HFFc6 (cell line): ENCODE measurements at regions not wholly inside any gene's neighbourhood (a gene's known extent, or its start where the extent isn't known, plus 50 kb on each side); places are given as distances from the start of the nearest gene placed in this dataset.

Source experiments
- DNase-seq: peaks from one replicate; pipeline ENCODE4 v3.0.0-alpha.2; 2018
- H3K27ac Mint-ChIP-seq: 2 replicates; pipeline ENCODE4 v1.8.0; 2020; ENCODE audit warnings: mild to moderate bottlenecking, mixed read lengths
- H3K27me3 Mint-ChIP-seq: 2 replicates; pipeline ENCODE4 v1.8.0; 2021; ENCODE audit warnings: mild to moderate bottlenecking, moderate library complexity, mixed read lengths; ENCODE audit not compliant: insufficient read depth
- H3K36me3 Mint-ChIP-seq: 2 replicates; pipeline ENCODE4 v1.8.0; 2021; ENCODE audit warnings: low read depth, mixed read lengths
- H3K4me1 Mint-ChIP-seq: 2 replicates; pipeline ENCODE4 v1.8.0; 2020; ENCODE audit warnings: low read depth, mixed read lengths
- H3K4me3 Mint-ChIP-seq: 2 replicates; pipeline ENCODE4 v1.8.0; 2020; ENCODE audit warnings: mild to moderate bottlenecking, moderate library complexity, mixed read lengths
- H3K9me3 Mint-ChIP-seq: 2 replicates; pipeline ENCODE4 v1.8.0; 2020; ENCODE audit warnings: mild to moderate bottlenecking, mixed read lengths
- TF ChIP-seq, protein P1 (sequence below): fragments of 200-600 bp; sonication (generic); IDR thresholded peaks from 2 replicates; pipeline ENCODE4 v1.5.0; 2021; ENCODE audit warnings: antibody characterized with exemption, mild to moderate bottlenecking

DNA sequence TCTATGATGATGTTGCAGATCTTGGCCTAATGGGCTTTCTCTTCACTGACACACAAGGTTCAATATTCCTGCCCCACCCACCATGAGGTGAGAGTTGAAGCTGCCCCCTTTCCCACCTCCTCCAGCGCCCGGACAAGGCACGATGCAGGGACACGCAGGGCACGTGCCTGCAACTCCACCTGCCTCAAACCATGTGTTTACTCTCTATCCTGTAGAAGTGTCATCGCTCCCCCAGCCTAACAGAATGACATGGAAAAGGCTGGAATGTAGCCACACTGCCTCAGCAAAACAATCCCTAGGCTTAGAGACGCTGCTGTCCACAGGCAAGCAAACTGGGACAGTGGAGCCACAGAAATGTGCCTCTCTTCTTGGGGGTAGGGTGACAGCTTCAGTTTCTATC lies 92.9 kb upstream of the SOD1 start:
- Mint-ChIP-seq H3K27ac (no peak overlapping the region), H3K4me3 (no peak overlapping the region), H3K4me1 (no peaks in the 10 kb centered on the region), H3K36me3 (no peaks in the 10 kb centered on the region), H3K27me3 (peaks cover 2% of the 10 kb centered on the region; the same call in 1 of the 2 replicates), H3K9me3 (no peaks in the 10 kb centered on the region; the same call in 1 of the 2 replicates)
- DNase-seq = no peak
- TF ChIP-seq, protein P1, sequence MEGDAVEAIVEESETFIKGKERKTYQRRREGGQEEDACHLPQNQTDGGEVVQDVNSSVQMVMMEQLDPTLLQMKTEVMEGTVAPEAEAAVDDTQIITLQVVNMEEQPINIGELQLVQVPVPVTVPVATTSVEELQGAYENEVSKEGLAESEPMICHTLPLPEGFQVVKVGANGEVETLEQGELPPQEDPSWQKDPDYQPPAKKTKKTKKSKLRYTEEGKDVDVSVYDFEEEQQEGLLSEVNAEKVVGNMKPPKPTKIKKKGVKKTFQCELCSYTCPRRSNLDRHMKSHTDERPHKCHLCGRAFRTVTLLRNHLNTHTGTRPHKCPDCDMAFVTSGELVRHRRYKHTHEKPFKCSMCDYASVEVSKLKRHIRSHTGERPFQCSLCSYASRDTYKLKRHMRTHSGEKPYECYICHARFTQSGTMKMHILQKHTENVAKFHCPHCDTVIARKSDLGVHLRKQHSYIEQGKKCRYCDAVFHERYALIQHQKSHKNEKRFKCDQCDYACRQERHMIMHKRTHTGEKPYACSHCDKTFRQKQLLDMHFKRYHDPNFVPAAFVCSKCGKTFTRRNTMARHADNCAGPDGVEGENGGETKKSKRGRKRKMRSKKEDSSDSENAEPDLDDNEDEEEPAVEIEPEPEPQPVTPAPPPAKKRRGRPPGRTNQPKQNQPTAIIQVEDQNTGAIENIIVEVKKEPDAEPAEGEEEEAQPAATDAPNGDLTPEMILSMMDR = no peak

DNA sequence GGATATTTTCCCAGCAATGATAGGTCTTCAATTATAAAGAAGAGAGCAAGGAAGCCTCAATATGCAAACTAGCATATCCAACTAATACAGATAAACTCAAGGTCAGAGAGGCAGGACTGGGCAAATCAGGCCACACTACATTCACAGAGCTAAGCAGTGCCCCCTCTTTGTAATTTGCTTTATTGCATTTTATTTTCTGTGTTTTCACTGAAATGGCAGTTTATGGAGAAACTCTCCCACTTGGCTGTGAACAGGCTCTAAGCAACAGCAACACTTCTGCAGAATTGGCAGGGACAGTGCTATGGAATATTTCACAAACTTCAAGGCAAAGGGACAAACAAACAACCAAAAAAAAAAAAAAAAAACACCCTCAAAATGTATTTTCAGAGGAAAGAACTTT lies 93.4 kb upstream of the SOD1 start:
- no peaks in the 10 kb centered on the region for H3K36me3 Mint-ChIP-seq
- TF ChIP-seq, protein P1 = no peak
- H3K27me3 Mint-ChIP-seq = peaks cover 2% of the 10 kb centered on the region; the same call in 1 of the 2 replicates
- H3K4me3 Mint-ChIP-seq = no peak overlapping the region
- no peaks in the 10 kb centered on the region; the same call in 1 of the 2 replicates for H3K9me3 Mint-ChIP-seq
- H3K27ac Mint-ChIP-seq = no peak overlapping the region
- no peaks in the 10 kb centered on the region for H3K4me1 Mint-ChIP-seq
- DNase-seq = no peak

DNA sequence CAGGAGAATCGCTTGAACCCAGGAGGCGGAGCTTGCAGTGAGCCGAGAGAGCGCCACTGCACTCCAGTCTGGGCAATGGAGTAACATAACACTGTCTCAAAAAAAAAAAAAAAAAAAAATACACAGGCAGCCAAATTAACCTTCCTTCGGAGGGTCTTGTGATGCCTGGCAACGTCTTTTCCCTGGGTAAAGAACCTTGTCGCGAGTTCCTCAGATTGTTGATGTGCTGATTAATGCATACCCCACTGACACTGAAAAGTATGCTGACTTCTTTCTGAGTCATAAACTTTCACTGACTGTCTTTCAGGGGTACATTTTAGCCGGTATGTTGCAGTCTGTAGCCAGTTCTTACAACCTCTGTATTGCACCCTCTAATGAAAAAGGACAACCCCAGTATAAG lies 95.1 kb upstream of the SOD1 start:
- Mint-ChIP-seq H3K9me3 (peaks cover 5% of the 10 kb centered on the region; the same call in 1 of the 2 replicates), H3K4me3 (no peak overlapping the region), H3K27ac (no peak overlapping the region), H3K36me3 (no peaks in the 10 kb centered on the region; the same call in 1 of the 2 replicates), H3K4me1 (no peaks in the 10 kb centered on the region), H3K27me3 (peaks cover 12% of the 10 kb centered on the region)
- no peak for DNase-seq
- TF ChIP-seq, protein P1 = no peak

DNA sequence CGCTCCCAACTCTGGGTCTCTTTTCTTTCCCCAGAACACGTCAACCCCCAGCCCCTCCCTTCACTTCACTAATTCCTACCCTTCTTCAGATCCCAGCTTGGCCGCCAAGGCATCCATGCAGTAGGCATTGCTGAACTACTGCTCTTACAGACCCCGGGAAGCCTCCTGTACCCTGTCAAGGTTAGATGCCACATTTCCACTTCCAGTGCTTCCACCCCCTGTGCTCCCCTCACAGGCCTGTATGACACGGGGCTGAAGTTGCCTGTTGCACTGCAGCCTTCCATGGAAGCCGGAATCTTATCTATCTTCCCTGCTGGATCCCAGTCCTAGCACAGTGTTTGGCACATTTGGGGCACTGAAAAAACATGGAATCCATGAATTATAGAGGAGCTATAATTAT lies 99.0 kb upstream of the SOD1 start:
- H3K36me3 Mint-ChIP-seq = no peaks in the 10 kb centered on the region; the same call in 1 of the 2 replicates
- no peaks in the 10 kb centered on the region for H3K4me1 Mint-ChIP-seq
- DNase-seq = no peak
- H3K27ac Mint-ChIP-seq = no peak overlapping the region
- no peak overlapping the region for H3K4me3 Mint-ChIP-seq
- TF ChIP-seq, protein P1 = no peak
- H3K9me3 Mint-ChIP-seq = peaks cover 5% of the 10 kb centered on the region; the same call in 1 of the 2 replicates
- H3K27me3 Mint-ChIP-seq = peaks cover 12% of the 10 kb centered on the region

DNA sequence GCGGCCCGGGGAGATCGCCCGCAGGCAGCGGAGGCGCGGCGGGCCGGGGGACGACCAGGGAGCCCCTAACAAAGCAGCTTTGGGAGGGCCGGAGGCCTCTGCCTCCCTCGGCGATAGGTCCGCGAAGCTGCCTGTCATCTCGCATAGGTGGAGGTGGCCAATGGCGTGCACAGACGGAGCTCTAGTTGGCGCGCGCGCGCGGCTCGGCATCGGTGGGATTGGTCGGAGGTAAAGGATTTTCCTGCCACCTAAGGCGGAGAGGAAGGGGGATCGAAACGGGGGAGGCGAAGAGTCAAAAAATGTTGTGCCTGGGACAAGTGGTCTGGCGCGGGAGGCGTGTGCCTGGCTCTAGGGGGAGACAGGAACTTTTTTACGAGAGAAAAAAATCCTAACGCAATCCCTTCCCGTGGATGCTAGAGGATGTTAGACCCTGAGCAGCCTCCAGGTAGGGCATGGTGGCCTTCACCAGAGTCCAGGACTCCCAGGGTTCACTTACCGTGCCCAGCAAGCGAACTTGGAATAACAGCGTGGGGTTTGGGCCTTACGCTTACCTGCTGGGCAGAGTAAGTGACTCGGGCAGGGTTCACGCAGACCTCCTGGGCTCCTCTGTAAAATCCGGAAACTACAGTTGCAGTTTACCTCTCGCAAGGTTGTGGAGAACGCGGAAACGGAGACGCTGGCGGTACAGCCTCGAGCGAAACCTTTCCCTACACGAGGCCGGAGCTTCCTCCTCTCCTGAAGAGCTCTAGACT lies 99.9 kb upstream of the SOD1 start:
- TF ChIP-seq, protein P1 = no peak
- Mint-ChIP-seq H3K27ac (no peak overlapping the region), H3K4me3 (no peak overlapping the region), H3K4me1 (peaks cover 7% of the 10 kb centered on the region; the same call in 1 of the 2 replicates), H3K27me3 (peaks cover 12% of the 10 kb centered on the region), H3K36me3 (no peaks in the 10 kb centered on the region; the same call in 1 of the 2 replicates), H3K9me3 (peaks cover 5% of the 10 kb centered on the region; the same call in 1 of the 2 replicates)
- DNase-seq = no peak
